ENCODE measurements at regions not wholly inside any gene's neighbourhood (a gene's known extent, or its start where the extent isn't known, plus 50 kb on each side); places are given as distances from the start of the nearest gene placed in this dataset.

- Histone ChIP-seq H3K4me3 (no peak overlapping the region), H3K4me1 (replicated peaks in 1 of 2) (no peaks in the 10 kb centered on the region), H3K9me3 (replicated peaks in 1 of 3) (no peaks in the 10 kb centered on the region), H3K27ac (no peak overlapping the region), H3K27me3 (no peaks in the 10 kb centered on the region), H3K36me3 (replicated peaks in 1 of 2) (no peaks in the 10 kb centered on the region)
- no peak for DNase-seq
- TF ChIP-seq CTCF (IDR thresholded peaks at IDR 0.05) (no peak), POLR2A (IDR thresholded peaks at IDR 0.05) (no peak)
- 86 to 97% (median 95%) methylated on average over 3 to 5 of the region's 5 CpGs for WGBS, 4 donors
- intact Hi-C loops (cut with DNase I): no loop called here
Observed at GRCh38 chr13:80408270-80408669, 67.3 kb upstream of the SPRY2 start.

GRCh38 chr13:80400865-80401426, 60.0 kb upstream of the SPRY2 start:
- Histone ChIP-seq H3K4me3 (no peak overlapping the region), H3K36me3 (replicated peaks in 1 of 2) (no peaks in the 10 kb centered on the region), H3K4me1 (replicated peaks in 1 of 2) (no peaks in the 10 kb centered on the region), H3K27me3 (no peaks in the 10 kb centered on the region), H3K27ac (no peak overlapping the region), H3K9me3 (replicated peaks in 1 of 3) (no peaks in the 10 kb centered on the region)
- TF ChIP-seq CTCF (IDR thresholded peaks at IDR 0.05) (no peak), POLR2A (IDR thresholded peaks at IDR 0.05) (no peak)
- 78 to 83% (median 78%) methylated on average over 5 of the region's 5 CpGs for WGBS, 4 donors
- intact Hi-C loops (cut with DNase I): no loop called here
- DNase-seq: no peak

GRCh38 chr13:80400164-80400864, 59.4 kb upstream of the SPRY2 start:
- DNase-seq: no peak
- H3K36me3 ChIP-seq (replicated peaks in 1 of 2): no peaks in the 10 kb centered on the region
- H3K4me1 ChIP-seq (replicated peaks in 1 of 2): no peaks in the 10 kb centered on the region
- H3K4me3 ChIP-seq: no peak overlapping the region
- intact Hi-C loops (cut with DNase I): no loop called here
- H3K27ac ChIP-seq: no peak overlapping the region
- no peaks in the 10 kb centered on the region for H3K27me3 ChIP-seq
- TF ChIP-seq CTCF (IDR thresholded peaks at IDR 0.05): no peak
- TF ChIP-seq POLR2A (IDR thresholded peaks at IDR 0.05): no peak
- 72 to 87% (median 79%) methylated on average over 3 of the region's 3 CpGs for WGBS, 4 donors
- no peaks in the 10 kb centered on the region for H3K9me3 ChIP-seq (replicated peaks in 1 of 3)

GRCh38 chr13:80399340-80400163, 58.6 kb upstream of the SPRY2 start:
- intact Hi-C loops (cut with DNase I): no loop called here
- TF ChIP-seq CTCF (IDR thresholded peaks at IDR 0.05) (no peak), POLR2A (IDR thresholded peaks at IDR 0.05) (no peak)
- WGBS, 4 donors: 69 to 78% (median 71%) methylated on average over 13 of the region's 13 CpGs
- no peaks in the 10 kb centered on the region for H3K4me1 ChIP-seq (replicated peaks in 1 of 2)
- no peak overlapping the region for H3K27ac ChIP-seq
- no peaks in the 10 kb centered on the region for H3K9me3 ChIP-seq (replicated peaks in 1 of 3)
- no peak for DNase-seq
- no peak overlapping the region for H3K4me3 ChIP-seq
- H3K27me3 ChIP-seq: no peaks in the 10 kb centered on the region
- no peaks in the 10 kb centered on the region for H3K36me3 ChIP-seq (replicated peaks in 1 of 2)
